ENCODE measurements at regions not wholly inside any gene's neighbourhood (a gene's known extent, or its start where the extent isn't known, plus 50 kb on each side); places are given as distances from the start of the nearest gene placed in this dataset.

- H3K9ac ChIP-seq (ENCODE audit: low read depth, low read length): no peak overlapping the region
- H3K9me3 ChIP-seq (ENCODE audit: control insufficient read depth, insufficient read depth, low read length): no peaks in the 10 kb centered on the region
- H3K36me3 ChIP-seq (ENCODE audit: control insufficient read depth, insufficient read depth, low read length): no peaks in the 10 kb centered on the region
- H3K27me3 ChIP-seq (ENCODE audit: control insufficient read depth, insufficient read depth, low read length): no peaks in the 10 kb centered on the region
- no peak overlapping the region for H3K4me3 ChIP-seq (ENCODE audit: low read depth, low read length)
- H3K4me1 ChIP-seq (ENCODE audit: control insufficient read depth, insufficient read depth, low read length): no peaks in the 10 kb centered on the region
- H3K27ac ChIP-seq (ENCODE audit: low read depth, low read length): no peak overlapping the region
Observed at GRCh38 chr11:70887542-70887827, 364.9 kb downstream of the SHANK2 start.

GRCh38 chr11:70888061-70888460 is 364.3 kb downstream of the SHANK2 start:
- H3K9ac ChIP-seq (ENCODE audit: low read depth, low read length): no peak overlapping the region
- H3K36me3 ChIP-seq (ENCODE audit: control insufficient read depth, insufficient read depth, low read length): no peaks in the 10 kb centered on the region
- H3K4me1 ChIP-seq (ENCODE audit: control insufficient read depth, insufficient read depth, low read length): no peaks in the 10 kb centered on the region
- H3K9me3 ChIP-seq (ENCODE audit: control insufficient read depth, insufficient read depth, low read length): no peaks in the 10 kb centered on the region
- H3K27me3 ChIP-seq (ENCODE audit: control insufficient read depth, insufficient read depth, low read length): no peaks in the 10 kb centered on the region
- no peak overlapping the region for H3K4me3 ChIP-seq (ENCODE audit: low read depth, low read length)
- no peak overlapping the region for H3K27ac ChIP-seq (ENCODE audit: low read depth, low read length)

GRCh38 chr11:70889411-70889810 is 363.0 kb downstream of the SHANK2 start:
- H3K36me3 ChIP-seq (ENCODE audit: control insufficient read depth, insufficient read depth, low read length): no peaks in the 10 kb centered on the region
- H3K9me3 ChIP-seq (ENCODE audit: control insufficient read depth, insufficient read depth, low read length): no peaks in the 10 kb centered on the region
- no peaks in the 10 kb centered on the region for H3K27me3 ChIP-seq (ENCODE audit: control insufficient read depth, insufficient read depth, low read length)
- no peaks in the 10 kb centered on the region for H3K4me1 ChIP-seq (ENCODE audit: control insufficient read depth, insufficient read depth, low read length)
- no peak overlapping the region for H3K9ac ChIP-seq (ENCODE audit: low read depth, low read length)
- no peak overlapping the region for H3K27ac ChIP-seq (ENCODE audit: low read depth, low read length)
- H3K4me3 ChIP-seq (ENCODE audit: low read depth, low read length): no peak overlapping the region

GRCh38 chr11:70891844-70892380 is 360.5 kb downstream of the SHANK2 start:
- Histone ChIP-seq H3K4me1 (ENCODE audit: control insufficient read depth, insufficient read depth, low read length) (no peaks in the 10 kb centered on the region), H3K27ac (ENCODE audit: low read depth, low read length) (no peak overlapping the region), H3K9ac (ENCODE audit: low read depth, low read length) (no peak overlapping the region), H3K36me3 (ENCODE audit: control insufficient read depth, insufficient read depth, low read length) (no peaks in the 10 kb centered on the region), H3K27me3 (ENCODE audit: control insufficient read depth, insufficient read depth, low read length) (no peaks in the 10 kb centered on the region), H3K4me3 (ENCODE audit: low read depth, low read length) (no peak overlapping the region), H3K9me3 (ENCODE audit: control insufficient read depth, insufficient read depth, low read length) (no peaks in the 10 kb centered on the region)

- Histone ChIP-seq H3K27me3 (ENCODE audit: control insufficient read depth, insufficient read depth, low read length) (no peaks in the 10 kb centered on the region), H3K4me3 (ENCODE audit: low read depth, low read length) (no peak overlapping the region), H3K36me3 (ENCODE audit: control insufficient read depth, insufficient read depth, low read length) (no peaks in the 10 kb centered on the region), H3K9me3 (ENCODE audit: control insufficient read depth, insufficient read depth, low read length) (peaks cover 5% of the 10 kb centered on the region), H3K4me1 (ENCODE audit: control insufficient read depth, insufficient read depth, low read length) (no peaks in the 10 kb centered on the region), H3K9ac (ENCODE audit: low read depth, low read length) (no peak overlapping the region), H3K27ac (ENCODE audit: low read depth, low read length) (no peak overlapping the region)
Observed at GRCh38 chr11:70892889-70893288, 359.5 kb downstream of the SHANK2 start.

GRCh38 chr11:70894566-70895365 is 357.6 kb downstream of the SHANK2 start:
- Histone ChIP-seq H3K9me3 (ENCODE audit: control insufficient read depth, insufficient read depth, low read length) (peaks cover 10% of the 10 kb centered on the region), H3K36me3 (ENCODE audit: control insufficient read depth, insufficient read depth, low read length) (no peaks in the 10 kb centered on the region), H3K27me3 (ENCODE audit: control insufficient read depth, insufficient read depth, low read length) (no peaks in the 10 kb centered on the region)

GRCh38 chr11:70895366-70895670 is 357.1 kb downstream of the SHANK2 start:
- H3K27me3 ChIP-seq (ENCODE audit: control insufficient read depth, insufficient read depth, low read length): no peaks in the 10 kb centered on the region
- H3K4me1 ChIP-seq (ENCODE audit: control insufficient read depth, insufficient read depth, low read length): no peaks in the 10 kb centered on the region
- peaks cover 10% of the 10 kb centered on the region for H3K9me3 ChIP-seq (ENCODE audit: control insufficient read depth, insufficient read depth, low read length)
- no peak overlapping the region for H3K4me3 ChIP-seq (ENCODE audit: low read depth, low read length)
- H3K36me3 ChIP-seq (ENCODE audit: control insufficient read depth, insufficient read depth, low read length): no peaks in the 10 kb centered on the region
- H3K27ac ChIP-seq (ENCODE audit: low read depth, low read length): no peak overlapping the region
- no peak overlapping the region for H3K9ac ChIP-seq (ENCODE audit: low read depth, low read length)

More at GRCh38 chr11:70894566-70895365, 357.6 kb downstream of the SHANK2 start:
- no peak overlapping the region for H3K27ac ChIP-seq (ENCODE audit: low read depth, low read length)
- no peak overlapping the region for H3K4me3 ChIP-seq (ENCODE audit: low read depth, low read length)
- H3K4me1 ChIP-seq (ENCODE audit: control insufficient read depth, insufficient read depth, low read length): no peaks in the 10 kb centered on the region
- no peak overlapping the region for H3K9ac ChIP-seq (ENCODE audit: low read depth, low read length)

GRCh38 chr11:70897429-70897828 is 354.9 kb downstream of the SHANK2 start:
- peaks cover 10% of the 10 kb centered on the region for H3K9me3 ChIP-seq (ENCODE audit: control insufficient read depth, insufficient read depth, low read length)
- H3K36me3 ChIP-seq (ENCODE audit: control insufficient read depth, insufficient read depth, low read length): no peaks in the 10 kb centered on the region
- H3K9ac ChIP-seq (ENCODE audit: low read depth, low read length): no peak overlapping the region
- no peaks in the 10 kb centered on the region for H3K4me1 ChIP-seq (ENCODE audit: control insufficient read depth, insufficient read depth, low read length)
- no peak overlapping the region for H3K4me3 ChIP-seq (ENCODE audit: low read depth, low read length)
- H3K27ac ChIP-seq (ENCODE audit: low read depth, low read length): no peak overlapping the region
- H3K27me3 ChIP-seq (ENCODE audit: control insufficient read depth, insufficient read depth, low read length): no peaks in the 10 kb centered on the region

GRCh38 chr11:70899616-70900015 is 352.8 kb downstream of the SHANK2 start:
- Histone ChIP-seq H3K27ac (ENCODE audit: low read depth, low read length) (no peak overlapping the region), H3K27me3 (ENCODE audit: control insufficient read depth, insufficient read depth, low read length) (no peaks in the 10 kb centered on the region), H3K9ac (ENCODE audit: low read depth, low read length) (no peak overlapping the region), H3K36me3 (ENCODE audit: control insufficient read depth, insufficient read depth, low read length) (no peaks in the 10 kb centered on the region), H3K4me1 (ENCODE audit: control insufficient read depth, insufficient read depth, low read length) (no peaks in the 10 kb centered on the region), H3K4me3 (ENCODE audit: low read depth, low read length) (no peak overlapping the region), H3K9me3 (ENCODE audit: control insufficient read depth, insufficient read depth, low read length) (peaks cover 10% of the 10 kb centered on the region)

GRCh38 chr11:70900540-70900939 is 351.8 kb downstream of the SHANK2 start:
- Histone ChIP-seq H3K36me3 (ENCODE audit: control insufficient read depth, insufficient read depth, low read length) (no peaks in the 10 kb centered on the region), H3K4me3 (ENCODE audit: low read depth, low read length) (no peak overlapping the region), H3K9ac (ENCODE audit: low read depth, low read length) (no peak overlapping the region), H3K27ac (ENCODE audit: low read depth, low read length) (no peak overlapping the region), H3K27me3 (ENCODE audit: control insufficient read depth, insufficient read depth, low read length) (no peaks in the 10 kb centered on the region), H3K4me1 (ENCODE audit: control insufficient read depth, insufficient read depth, low read length) (no peaks in the 10 kb centered on the region), H3K9me3 (ENCODE audit: control insufficient read depth, insufficient read depth, low read length) (peaks cover 10% of the 10 kb centered on the region)

- no peaks in the 10 kb centered on the region for H3K4me1 ChIP-seq (ENCODE audit: control insufficient read depth, insufficient read depth, low read length)
- H3K27ac ChIP-seq (ENCODE audit: low read depth, low read length): no peak overlapping the region
- no peaks in the 10 kb centered on the region for H3K27me3 ChIP-seq (ENCODE audit: control insufficient read depth, insufficient read depth, low read length)
- H3K9me3 ChIP-seq (ENCODE audit: control insufficient read depth, insufficient read depth, low read length): peaks cover 10% of the 10 kb centered on the region
- H3K4me3 ChIP-seq (ENCODE audit: low read depth, low read length): no peak overlapping the region
- H3K36me3 ChIP-seq (ENCODE audit: control insufficient read depth, insufficient read depth, low read length): no peaks in the 10 kb centered on the region
- no peak overlapping the region for H3K9ac ChIP-seq (ENCODE audit: low read depth, low read length)
Observed at GRCh38 chr11:70901951-70902521, 350.3 kb downstream of the SHANK2 start.
